NCI-H82 (cell line): ENCODE measurements at regions not wholly inside any gene's neighbourhood (a gene's known extent, or its start where the extent isn't known, plus 50 kb on each side); places are given as distances from the start of the nearest gene placed in this dataset.

ENCODE experiments used
- DNase-seq: peaks from one replicate; lab custom pipeline; 2025; lab: John Stamatoyannopoulos, UW

GRCh38 chr20:18971121-18971520 lies 157.5 kb downstream of the SCP2D1 start:
- DNase-seq = no peak

DNA sequence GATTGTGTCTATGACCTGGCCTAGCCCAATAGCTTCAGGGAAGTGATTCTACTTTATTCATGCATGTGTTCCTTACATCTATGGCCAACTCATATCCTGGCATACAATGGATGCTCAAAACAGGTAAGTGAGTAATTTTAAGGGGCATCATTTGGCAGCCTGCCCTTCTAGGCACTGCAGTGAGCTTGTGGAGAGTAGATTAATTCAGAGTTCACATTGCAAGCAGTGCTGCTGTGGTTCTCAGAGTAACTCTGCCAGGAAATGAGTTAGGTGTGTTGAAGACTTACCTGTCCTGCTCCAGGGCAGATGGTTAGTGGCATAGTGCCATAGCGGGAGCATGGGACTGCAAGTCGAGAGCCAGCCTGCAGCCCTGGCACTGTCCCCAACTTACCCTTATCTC lies 158.0 kb downstream of the SCP2D1 start:
- DNase-seq = no peak

DNA sequence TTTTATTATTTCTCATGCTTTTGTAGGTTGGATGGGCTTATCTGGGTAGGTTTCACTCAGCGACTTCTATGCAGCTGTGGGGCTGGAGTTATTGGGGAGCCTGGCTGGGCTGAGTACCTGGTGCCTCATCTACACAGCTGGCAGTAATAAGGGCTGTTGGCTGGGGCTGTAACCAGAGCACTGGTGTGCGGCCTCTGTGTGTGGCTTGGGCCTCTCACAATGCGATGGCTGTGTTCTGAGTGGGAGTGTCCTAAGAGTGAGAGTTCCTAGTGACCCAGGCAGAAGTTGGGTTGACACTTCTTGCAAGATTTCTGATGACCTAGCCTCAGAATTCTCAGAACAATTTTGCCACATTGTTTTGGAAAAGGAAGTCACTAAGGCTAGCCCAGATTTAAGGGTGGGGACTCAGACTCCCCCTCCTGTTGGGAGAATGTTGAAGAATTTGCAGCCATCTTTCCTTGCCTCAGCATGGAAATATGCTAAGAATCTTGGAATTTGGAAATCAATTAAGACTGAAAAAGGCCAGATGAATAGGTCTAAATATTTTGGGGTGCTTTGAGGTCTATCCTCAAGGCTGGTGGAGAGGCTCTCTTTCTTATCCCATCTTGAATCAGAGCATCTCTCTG lies 158.8 kb downstream of the SCP2D1 start:
- no peak for DNase-seq

- no peak for DNase-seq
These were observed 160.1 kb downstream of the SCP2D1 start for GRCh38 chr20:18973529-18974173.

GRCh38 chr20:18974660-18975059 lies 161.1 kb downstream of the SCP2D1 start:
- DNase-seq = no peak

- no peak for DNase-seq
These were observed 163.9 kb downstream of the SCP2D1 start for GRCh38 chr20:18977441-18977840.

- DNase-seq = no peak
These were observed 164.7 kb downstream of the SCP2D1 start for GRCh38 chr20:18978311-18978710.

GRCh38 chr20:18979132-18979531 lies 165.5 kb downstream of the SCP2D1 start:
- DNase-seq = no peak

DNA sequence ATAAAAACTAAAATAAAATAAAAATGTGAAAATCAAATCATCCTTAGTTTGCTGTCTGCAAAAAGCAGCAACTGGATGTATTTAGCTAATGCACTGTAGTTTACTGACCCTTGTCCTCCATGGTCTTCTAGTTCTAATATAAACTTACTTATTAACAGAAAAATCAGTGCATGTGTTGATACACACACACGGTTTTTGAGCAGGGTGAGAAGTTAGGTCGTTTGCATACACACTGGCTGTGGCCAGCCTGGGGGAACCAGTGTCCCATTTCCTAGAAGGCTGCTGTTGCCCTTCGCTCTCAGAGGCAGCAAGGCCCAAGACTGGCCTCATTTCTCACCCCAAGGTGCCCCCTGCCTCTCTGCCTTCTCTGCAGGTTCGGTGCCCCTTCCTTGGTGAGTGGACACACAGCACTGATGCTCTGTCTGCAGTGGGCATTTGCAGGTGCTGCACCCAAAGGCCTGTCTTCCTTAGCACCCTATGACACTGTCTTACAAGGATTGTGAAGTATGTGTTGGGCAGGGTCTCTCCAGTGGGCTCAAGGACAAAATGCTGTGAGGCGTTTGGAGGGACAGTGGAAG lies 168.5 kb downstream of the SCP2D1 start:
- DNase-seq = no peak

- DNase-seq = no peak
These were observed 170.2 kb downstream of the SCP2D1 start for GRCh38 chr20:18983796-18984195.

GRCh38 chr20:18984238-18985200 lies 170.9 kb downstream of the SCP2D1 start:
- no peak for DNase-seq

DNA sequence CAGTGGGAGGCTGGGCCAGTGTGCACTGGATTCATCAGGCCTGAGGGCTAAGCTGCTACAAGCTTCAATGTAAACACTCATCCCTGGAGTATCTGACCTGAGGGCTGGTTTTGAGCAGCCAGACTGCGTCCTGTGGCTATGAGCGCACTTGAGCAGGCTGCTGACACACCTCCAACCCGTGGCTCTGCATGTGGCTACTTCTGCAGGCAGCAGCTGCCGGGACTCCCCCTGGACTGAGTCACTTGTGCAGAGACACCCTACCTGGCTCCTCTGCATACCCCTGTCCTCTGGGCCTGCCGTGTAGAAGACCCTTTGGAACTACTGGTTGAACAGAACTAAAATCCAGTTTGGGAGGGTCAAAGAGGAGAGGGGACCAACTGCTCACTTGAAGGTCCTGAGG lies 172.0 kb downstream of the SCP2D1 start:
- no peak for DNase-seq

GRCh38 chr20:18986146-18986830 lies 172.7 kb downstream of the SCP2D1 start:
- no peak for DNase-seq

GRCh38 chr20:18986895-18987580 lies 173.5 kb downstream of the SCP2D1 start:
- no peak for DNase-seq

- no peak for DNase-seq
These were observed 174.3 kb downstream of the SCP2D1 start for GRCh38 chr20:18987781-18988360.

DNA sequence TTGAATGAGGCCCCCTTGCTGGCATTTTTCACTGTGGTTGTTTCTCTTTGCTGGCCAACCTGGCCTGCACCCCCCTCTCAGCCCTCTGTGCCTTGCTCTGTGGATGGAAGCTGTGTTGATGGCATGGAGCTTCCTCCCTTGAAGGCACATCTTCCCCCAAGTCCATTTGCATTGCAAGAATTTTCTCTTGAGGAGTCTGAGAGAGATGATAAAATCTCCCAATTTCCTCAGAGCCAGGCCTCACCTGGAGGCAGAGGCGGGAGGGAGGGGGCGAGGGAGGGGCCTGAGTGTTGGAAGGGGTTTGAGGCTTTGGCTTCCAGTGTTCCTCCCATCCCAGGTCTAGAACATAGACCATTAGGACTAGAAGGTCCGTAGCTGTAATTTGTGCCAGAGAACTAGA lies 175.1 kb downstream of the SCP2D1 start:
- no peak for DNase-seq

GRCh38 chr20:18989736-18990474 lies 176.3 kb downstream of the SCP2D1 start:
- DNase-seq = peak; percentile 15

- DNase-seq = no peak
These were observed 177.4 kb downstream of the SCP2D1 start for GRCh38 chr20:18991012-18991411.

DNA sequence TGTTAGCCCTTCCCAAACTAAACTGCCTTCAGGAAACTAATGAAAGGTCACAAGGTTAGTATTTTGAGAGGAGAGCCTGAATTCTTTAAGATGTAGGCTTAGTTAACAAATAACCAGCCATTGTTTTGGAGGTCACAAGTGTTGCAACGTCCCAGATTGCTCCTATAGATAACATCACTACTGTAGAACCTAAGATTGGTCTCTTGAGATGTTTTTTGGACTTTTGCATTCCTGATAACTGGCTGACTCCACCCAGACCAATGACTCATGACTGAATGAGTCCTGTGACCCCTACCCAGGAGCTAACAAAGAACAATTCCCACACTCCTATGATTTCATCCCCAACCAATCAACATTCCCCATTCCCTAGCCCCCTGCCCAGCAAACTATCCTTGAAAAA lies 178.8 kb downstream of the SCP2D1 start:
- no peak for DNase-seq

DNA sequence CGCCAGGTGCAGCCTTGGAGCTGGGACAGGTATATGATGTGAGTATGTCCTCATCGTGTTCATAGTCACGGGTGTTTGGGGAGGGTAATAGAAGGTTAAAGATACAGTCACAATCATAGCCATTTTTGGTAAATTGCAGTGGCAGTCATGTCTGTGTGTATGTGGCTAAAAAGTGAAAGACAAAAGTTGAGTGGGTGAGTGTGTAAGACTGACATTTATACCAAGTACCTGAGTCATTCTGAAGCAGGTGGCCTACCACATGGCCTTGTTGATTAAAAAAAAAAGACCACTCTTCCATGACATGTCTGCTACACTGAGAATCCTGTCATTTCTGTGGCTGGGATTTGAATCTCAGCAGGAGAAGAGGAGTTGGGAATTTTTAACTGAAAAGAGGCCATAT lies 181.9 kb downstream of the SCP2D1 start:
- no peak for DNase-seq
